Ishikawa (cell line): ENCODE measurements at regions not wholly inside any gene's neighbourhood (a gene's known extent, or its start where the extent isn't known, plus 50 kb on each side); places are given as distances from the start of the nearest gene placed in this dataset.

Experiments
- FOXM1 ChIP-seq: IDR thresholded peaks from 2 replicates; pipeline ENCODE4 v1.6.1; 2012; ENCODE audit warnings: low read depth, borderline replicate concordance
- RAD21 ChIP-seq: IDR thresholded peaks from 2 replicates; pipeline ENCODE4 v1.6.1; 2012; ENCODE audit warnings: low read depth
- USF1 ChIP-seq: IDR thresholded peaks from 2 replicates; pipeline ENCODE4 v1.6.1; 2012
- TF ChIP-seq, protein P1 (sequence below): IDR thresholded peaks from 2 replicates; pipeline ENCODE4 v1.6.1; 2012; ENCODE audit warnings: low read depth, mild to moderate bottlenecking

DNA sequence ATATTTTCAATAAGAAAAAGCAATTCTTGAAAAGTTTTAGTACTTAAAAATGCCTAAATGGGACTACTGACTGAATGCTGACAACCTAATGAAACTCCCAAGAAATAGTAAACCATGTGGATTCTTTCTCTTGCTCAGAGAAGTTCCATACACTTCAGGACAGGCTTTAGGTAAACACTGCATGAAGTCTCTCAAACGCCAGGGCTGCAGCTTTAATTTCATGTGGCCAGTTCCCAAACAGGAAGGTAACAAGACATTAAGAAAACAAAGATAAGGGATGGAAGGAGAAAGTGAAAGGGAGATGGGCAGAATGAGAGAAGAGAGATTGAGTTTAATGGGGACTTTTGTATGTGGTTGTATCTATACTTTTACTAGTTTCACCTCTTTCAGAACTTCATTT lies 734.7 kb upstream of the PKDCC start:
- TF ChIP-seq, protein P1, sequence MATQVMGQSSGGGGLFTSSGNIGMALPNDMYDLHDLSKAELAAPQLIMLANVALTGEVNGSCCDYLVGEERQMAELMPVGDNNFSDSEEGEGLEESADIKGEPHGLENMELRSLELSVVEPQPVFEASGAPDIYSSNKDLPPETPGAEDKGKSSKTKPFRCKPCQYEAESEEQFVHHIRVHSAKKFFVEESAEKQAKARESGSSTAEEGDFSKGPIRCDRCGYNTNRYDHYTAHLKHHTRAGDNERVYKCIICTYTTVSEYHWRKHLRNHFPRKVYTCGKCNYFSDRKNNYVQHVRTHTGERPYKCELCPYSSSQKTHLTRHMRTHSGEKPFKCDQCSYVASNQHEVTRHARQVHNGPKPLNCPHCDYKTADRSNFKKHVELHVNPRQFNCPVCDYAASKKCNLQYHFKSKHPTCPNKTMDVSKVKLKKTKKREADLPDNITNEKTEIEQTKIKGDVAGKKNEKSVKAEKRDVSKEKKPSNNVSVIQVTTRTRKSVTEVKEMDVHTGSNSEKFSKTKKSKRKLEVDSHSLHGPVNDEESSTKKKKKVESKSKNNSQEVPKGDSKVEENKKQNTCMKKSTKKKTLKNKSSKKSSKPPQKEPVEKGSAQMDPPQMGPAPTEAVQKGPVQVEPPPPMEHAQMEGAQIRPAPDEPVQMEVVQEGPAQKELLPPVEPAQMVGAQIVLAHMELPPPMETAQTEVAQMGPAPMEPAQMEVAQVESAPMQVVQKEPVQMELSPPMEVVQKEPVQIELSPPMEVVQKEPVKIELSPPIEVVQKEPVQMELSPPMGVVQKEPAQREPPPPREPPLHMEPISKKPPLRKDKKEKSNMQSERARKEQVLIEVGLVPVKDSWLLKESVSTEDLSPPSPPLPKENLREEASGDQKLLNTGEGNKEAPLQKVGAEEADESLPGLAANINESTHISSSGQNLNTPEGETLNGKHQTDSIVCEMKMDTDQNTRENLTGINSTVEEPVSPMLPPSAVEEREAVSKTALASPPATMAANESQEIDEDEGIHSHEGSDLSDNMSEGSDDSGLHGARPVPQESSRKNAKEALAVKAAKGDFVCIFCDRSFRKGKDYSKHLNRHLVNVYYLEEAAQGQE: no peak
- no peak for TF ChIP-seq RAD21
- TF ChIP-seq USF1: no peak
- TF ChIP-seq FOXM1: no peak
